ENCODE measurements at regions not wholly inside any gene's neighbourhood (a gene's known extent, or its start where the extent isn't known, plus 50 kb on each side); places are given as distances from the start of the nearest gene placed in this dataset.

DNA sequence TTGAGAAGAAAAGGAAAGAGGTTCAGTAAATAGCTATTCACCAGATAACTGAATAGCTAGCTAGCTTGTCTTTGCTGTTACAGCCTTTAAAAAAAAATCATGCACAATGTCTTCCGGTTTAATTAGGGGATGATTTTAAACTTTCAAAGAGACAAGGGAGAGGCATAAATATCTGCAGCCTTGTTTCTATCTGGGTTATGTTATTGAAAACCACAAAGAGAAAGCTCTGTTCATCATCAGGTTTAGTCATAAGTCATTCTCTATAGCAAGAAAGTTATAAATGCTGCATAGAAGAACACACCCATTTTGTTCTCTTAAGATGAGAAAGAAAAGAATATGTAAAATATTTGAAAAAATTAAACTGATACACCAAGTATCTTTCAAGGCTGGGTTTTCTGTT lies 1046.9 kb downstream of the AACS start:
- H3K36me3 ChIP-seq (ENCODE audit: control insufficient read depth in 2 of 2, insufficient read depth in 2 of 2, low read length in 1 of 2) = no peaks in the 10 kb centered on the region
- RAD21 ChIA-PET (ENCODE audit: unreplicated experiment) = no interaction called here
- H3K9me3 ChIP-seq (replicated peaks; ENCODE audit: control insufficient read depth, insufficient read depth, low read length) = no peaks in the 10 kb centered on the region
- TF ChIP-seq NFXL1 (IDR thresholded peaks at IDR 0.05; ENCODE audit: borderline replicate concordance) (no peak), TCF3 (IDR thresholded peaks at IDR 0.05; ENCODE audit: borderline replicate concordance, insufficient read depth, low read depth, low read length) (no peak), RAD21 (IDR thresholded peaks at IDR 0.05; ENCODE audit: insufficient read depth, low read depth, low read length) (no peak), MYC (IDR thresholded peaks at IDR 0.05; ENCODE audit: insufficient read depth, insufficient read length, insufficient replicate concordance, low read length, severe bottlenecking) (no peak), SUZ12 (IDR thresholded peaks at IDR 0.05; ENCODE audit: unreplicated experiment) (no peak), WRNIP1 (IDR thresholded peaks at IDR 0.05; ENCODE audit: borderline replicate concordance, low read depth, low read length) (no peak)
- TF ChIP-seq, protein P1, sequence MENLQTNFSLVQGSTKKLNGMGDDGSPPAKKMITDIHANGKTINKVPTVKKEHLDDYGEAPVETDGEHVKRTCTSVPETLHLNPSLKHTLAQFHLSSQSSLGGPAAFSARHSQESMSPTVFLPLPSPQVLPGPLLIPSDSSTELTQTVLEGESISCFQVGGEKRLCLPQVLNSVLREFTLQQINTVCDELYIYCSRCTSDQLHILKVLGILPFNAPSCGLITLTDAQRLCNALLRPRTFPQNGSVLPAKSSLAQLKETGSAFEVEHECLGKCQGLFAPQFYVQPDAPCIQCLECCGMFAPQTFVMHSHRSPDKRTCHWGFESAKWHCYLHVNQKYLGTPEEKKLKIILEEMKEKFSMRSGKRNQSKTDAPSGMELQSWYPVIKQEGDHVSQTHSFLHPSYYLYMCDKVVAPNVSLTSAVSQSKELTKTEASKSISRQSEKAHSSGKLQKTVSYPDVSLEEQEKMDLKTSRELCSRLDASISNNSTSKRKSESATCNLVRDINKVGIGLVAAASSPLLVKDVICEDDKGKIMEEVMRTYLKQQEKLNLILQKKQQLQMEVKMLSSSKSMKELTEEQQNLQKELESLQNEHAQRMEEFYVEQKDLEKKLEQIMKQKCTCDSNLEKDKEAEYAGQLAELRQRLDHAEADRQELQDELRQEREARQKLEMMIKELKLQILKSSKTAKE (IDR thresholded peaks at IDR 0.05; ENCODE audit: low read depth, poor library complexity, severe bottlenecking) = no peak
- TF ChIP-seq, protein P2, sequence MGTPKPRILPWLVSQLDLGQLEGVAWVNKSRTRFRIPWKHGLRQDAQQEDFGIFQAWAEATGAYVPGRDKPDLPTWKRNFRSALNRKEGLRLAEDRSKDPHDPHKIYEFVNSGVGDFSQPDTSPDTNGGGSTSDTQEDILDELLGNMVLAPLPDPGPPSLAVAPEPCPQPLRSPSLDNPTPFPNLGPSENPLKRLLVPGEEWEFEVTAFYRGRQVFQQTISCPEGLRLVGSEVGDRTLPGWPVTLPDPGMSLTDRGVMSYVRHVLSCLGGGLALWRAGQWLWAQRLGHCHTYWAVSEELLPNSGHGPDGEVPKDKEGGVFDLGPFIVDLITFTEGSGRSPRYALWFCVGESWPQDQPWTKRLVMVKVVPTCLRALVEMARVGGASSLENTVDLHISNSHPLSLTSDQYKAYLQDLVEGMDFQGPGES (IDR thresholded peaks at IDR 0.05) = no peak
- no peak overlapping the region for H3K9ac ChIP-seq (ENCODE audit: control insufficient read depth, insufficient read depth, low read length)
- H3K4me2 ChIP-seq (ENCODE audit: control insufficient read depth, insufficient read depth) = no peak overlapping the region
- no peak for DNase-seq (ENCODE audit: low read depth, low spot score)
- no TSS peak for BruUV-seq (replicated peaks)
- H4K20me1 ChIP-seq (ENCODE audit: control insufficient read depth, insufficient read depth) = no peaks in the 10 kb centered on the region
- POLR2A ChIA-PET = no interaction called here
- in situ Hi-C loops (cut with MboI) (no loop called here), intact Hi-C loops (cut with micrococcal nuclease; ENCODE audit: unreplicated experiment) (no loop called here)
- no peak for ATAC-seq
- CTCF ChIA-PET = no interaction called here
- no peak for FAIRE-seq
- no peak overlapping the region for H3K4me3 ChIP-seq
- no peaks in the 10 kb centered on the region for H3K79me2 ChIP-seq (ENCODE audit: control insufficient read depth, insufficient read depth, low read length)
- no peaks in the 10 kb centered on the region for H3K27me3 ChIP-seq (replicated peaks in 1 of 2; ENCODE audit: control insufficient read depth in 2 of 2, insufficient read depth in 2 of 2, low read length in 1 of 2)
- H2AFZ ChIP-seq (ENCODE audit: control insufficient read depth, low read depth, low read length) = no peak overlapping the region
- WGBS (ENCODE audit: insufficient coverage, insufficient replicate concordance, low lambda C conversion rate, missing lambda C conversion rate) = 24% methylated on average over 1 of the region's 1 CpG
- SMC1A ChIA-PET (ENCODE audit: uncharacterized antibody, unreplicated experiment) = no interaction called here
- H3K27ac ChIP-seq (ENCODE audit: control insufficient read depth, insufficient read depth) = no peak overlapping the region
- H3K4me1 ChIP-seq (ENCODE audit: control insufficient read depth, insufficient read depth, low read length) = no peaks in the 10 kb centered on the region
